PC-3 (cell line): ENCODE measurements at regions not wholly inside any gene's neighbourhood (a gene's known extent, or its start where the extent isn't known, plus 50 kb on each side); places are given as distances from the start of the nearest gene placed in this dataset.
"Not testable (repeated sequence)": the region's sequence is repeated elsewhere in the genome, so short reads cannot be mapped to it uniquely, and the experiment has no call there.

ENCODE experiments used
- ATAC-seq: fragments of 200-7000 bp; cut with Tn5 transposase; 2 replicates; pipeline ENCODE4 v1.9.1; 2020; ENCODE audit warnings: mild to moderate bottlenecking, moderate library complexity
- BruUV-seq: library from RNA; stranded (reverse); fragments of 400-500 nt; replicated peaks from 2 replicates; lab custom pipeline; 2021; lab: Mats Ljungman, UMichigan
- CTCF ChIA-PET: fragments of 300-600 bp; sonication (Branson Sonifier 250); formaldehyde crosslinking; loops from one replicate; lab custom pipeline; 2022; ENCODE audit warnings: antibody characterized with exemption; lab: Charles Lee
- POLR2A ChIA-PET: fragments of 300-600 bp; sonication (Branson Sonifier 250); formaldehyde crosslinking; loops from one replicate; lab custom pipeline; 2022; ENCODE audit warnings: antibody characterized with exemption; ENCODE audit not compliant: unreplicated experiment; lab: Charles Lee
- DNase-seq: peaks from one replicate; pipeline ENCODE4 v3.0.0-alpha.2; 2015
- H2AFZ ChIP-seq: fragments of 300-600 bp; sonication (generic); 2 replicates; pipeline ENCODE4 v1.6.0; 2016; ENCODE audit warnings: antibody characterized with exemption, low read length
- H3F3A ChIP-seq: fragments of 300-600 bp; sonication (generic); one replicate; pipeline ENCODE4 v1.6.0; 2017; ENCODE audit warnings: antibody characterized with exemption, low read length, control low read depth, mild to moderate bottlenecking; ENCODE audit not compliant: unreplicated experiment
- H3K27ac ChIP-seq: fragments of 300-600 bp; sonication (generic); 2 replicates; pipeline ENCODE4 v1.5.1; 2016; ENCODE audit warnings: mild to moderate bottlenecking, low read length
- H3K27me3 ChIP-seq: fragments of 300-600 bp; sonication (generic); 2 replicates; pipeline ENCODE4 v1.6.1; 2016; ENCODE audit warnings: low read length, mixed read lengths
- H3K36me3 ChIP-seq: fragments of 300-600 bp; sonication (generic); 2 replicates; pipeline ENCODE4 v1.6.1; 2016; ENCODE audit warnings: low read depth, mixed run types, low read length, mixed read lengths
- H3K4me1 ChIP-seq: fragments of 300-600 bp; sonication (generic); 2 replicates; pipeline ENCODE4 v1.5.1; 2016; ENCODE audit warnings: low read length; ENCODE audit not compliant: insufficient read depth
- H3K4me2 ChIP-seq: fragments of 300-600 bp; sonication (generic); 2 replicates; pipeline ENCODE4 v1.6.0; 2016; ENCODE audit warnings: low read length
- H3K4me3 ChIP-seq: fragments of 300-600 bp; sonication (generic); 2 replicates; pipeline ENCODE4 v1.5.1; 2016; ENCODE audit warnings: mild to moderate bottlenecking, low read length, mixed read lengths
- H3K79me2 ChIP-seq: fragments of 300-600 bp; sonication (generic); 2 replicates; pipeline ENCODE4 v1.6.1; 2017; ENCODE audit warnings: low read length, mixed read lengths
- H3K9ac ChIP-seq: fragments of 300-600 bp; sonication (generic); 2 replicates; pipeline ENCODE4 v1.6.0; 2016; ENCODE audit warnings: mild to moderate bottlenecking, low read length
- H3K9me2 ChIP-seq: fragments of 300-600 bp; sonication (generic); replicated peaks from 2 replicates; pipeline ENCODE4 v1.6.1; 2016; ENCODE audit warnings: mixed run types, low read length, mixed read lengths
- H3K9me3 ChIP-seq: fragments of 300-600 bp; sonication (generic); 2 replicates; pipeline ENCODE4 v1.6.1; 2016; ENCODE audit warnings: low read length, mixed read lengths
- H4K20me1 ChIP-seq: fragments of 300-600 bp; sonication (generic); 2 replicates; pipeline ENCODE4 v1.6.1; 2016; ENCODE audit warnings: low read length, mixed read lengths
- EZH2 ChIP-seq: fragments of 300-600 bp; sonication (generic); IDR thresholded peaks from one replicate; pipeline ENCODE4 v1.6.1; 2017; ENCODE audit warnings: antibody characterized with exemption, mild to moderate bottlenecking, low read length; ENCODE audit not compliant: unreplicated experiment
- EZH2phosphoT487 ChIP-seq: fragments of 300-600 bp; sonication (generic); IDR thresholded peaks from 2 replicates; pipeline ENCODE4 v1.6.1; 2018; ENCODE audit warnings: mild to moderate bottlenecking, antibody characterized with exemption, low read length, borderline replicate concordance
- intact Hi-C: fragments of 100-400 bp; cut with micrococcal nuclease; formaldehyde crosslinking; loops from 2 replicates; pipeline ENCODE4 v1.9.0; 2023
- TF ChIP-seq, protein P1 (sequence below): fragments of 300-600 bp; sonication (generic); conservative IDR thresholded peaks from 2 replicates; pipeline ENCODE4 v1.5.1; 2017; ENCODE audit warnings: antibody characterized with exemption, low read depth, mild to moderate bottlenecking, low read length

DNA sequence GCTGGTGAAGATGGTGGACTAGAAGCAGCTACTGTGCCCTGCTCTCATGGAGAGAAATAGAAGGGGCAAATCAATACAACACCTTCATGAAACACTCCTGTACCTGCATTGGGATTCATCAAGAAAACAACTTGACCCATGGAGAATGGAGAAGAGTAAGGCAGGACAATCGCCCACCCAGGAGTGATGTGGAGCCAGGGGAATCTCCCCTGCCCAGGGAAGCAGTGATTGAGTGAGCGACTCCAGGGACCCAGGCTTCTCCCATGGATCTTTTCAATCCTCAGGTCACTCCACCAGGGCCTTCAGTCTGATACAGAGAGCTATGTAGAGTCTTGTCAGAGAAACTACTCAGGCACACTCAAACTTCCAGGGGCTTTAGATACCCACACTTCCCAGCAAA is 161.9 kb upstream of the DYRK2 start:
- TF ChIP-seq EZH2phosphoT487 = no peak
- TF ChIP-seq EZH2 = no peak
- TF ChIP-seq, protein P1, sequence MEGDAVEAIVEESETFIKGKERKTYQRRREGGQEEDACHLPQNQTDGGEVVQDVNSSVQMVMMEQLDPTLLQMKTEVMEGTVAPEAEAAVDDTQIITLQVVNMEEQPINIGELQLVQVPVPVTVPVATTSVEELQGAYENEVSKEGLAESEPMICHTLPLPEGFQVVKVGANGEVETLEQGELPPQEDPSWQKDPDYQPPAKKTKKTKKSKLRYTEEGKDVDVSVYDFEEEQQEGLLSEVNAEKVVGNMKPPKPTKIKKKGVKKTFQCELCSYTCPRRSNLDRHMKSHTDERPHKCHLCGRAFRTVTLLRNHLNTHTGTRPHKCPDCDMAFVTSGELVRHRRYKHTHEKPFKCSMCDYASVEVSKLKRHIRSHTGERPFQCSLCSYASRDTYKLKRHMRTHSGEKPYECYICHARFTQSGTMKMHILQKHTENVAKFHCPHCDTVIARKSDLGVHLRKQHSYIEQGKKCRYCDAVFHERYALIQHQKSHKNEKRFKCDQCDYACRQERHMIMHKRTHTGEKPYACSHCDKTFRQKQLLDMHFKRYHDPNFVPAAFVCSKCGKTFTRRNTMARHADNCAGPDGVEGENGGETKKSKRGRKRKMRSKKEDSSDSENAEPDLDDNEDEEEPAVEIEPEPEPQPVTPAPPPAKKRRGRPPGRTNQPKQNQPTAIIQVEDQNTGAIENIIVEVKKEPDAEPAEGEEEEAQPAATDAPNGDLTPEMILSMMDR = no peak
- no peak overlapping the region for H3K4me2 ChIP-seq
- H3K9ac ChIP-seq = no peak overlapping the region
- no TSS peak for BruUV-seq
- no peak overlapping the region for H3K27ac ChIP-seq
- ATAC-seq (no peak), DNase-seq (no peak)
- ChIA-PET CTCF (no interaction called here), POLR2A (no interaction called here)
- H3K9me2 ChIP-seq = no peaks in the 10 kb centered on the region
- H2AFZ ChIP-seq = no peak overlapping the region
- H3K4me3 ChIP-seq = no peak overlapping the region
- no peaks in the 10 kb centered on the region for H4K20me1 ChIP-seq
- peaks cover 36% of the 10 kb centered on the region for H3K4me1 ChIP-seq
- H3K27me3 ChIP-seq = no peaks in the 10 kb centered on the region
- intact Hi-C loops = no loop called here
- no peaks in the 10 kb centered on the region for H3K36me3 ChIP-seq
- no peaks in the 10 kb centered on the region for H3K79me2 ChIP-seq
- H3F3A ChIP-seq = no peaks in the 10 kb centered on the region
- peaks cover 4% of the 10 kb centered on the region; the same call in 1 of the 2 replicates for H3K9me3 ChIP-seq

DNA sequence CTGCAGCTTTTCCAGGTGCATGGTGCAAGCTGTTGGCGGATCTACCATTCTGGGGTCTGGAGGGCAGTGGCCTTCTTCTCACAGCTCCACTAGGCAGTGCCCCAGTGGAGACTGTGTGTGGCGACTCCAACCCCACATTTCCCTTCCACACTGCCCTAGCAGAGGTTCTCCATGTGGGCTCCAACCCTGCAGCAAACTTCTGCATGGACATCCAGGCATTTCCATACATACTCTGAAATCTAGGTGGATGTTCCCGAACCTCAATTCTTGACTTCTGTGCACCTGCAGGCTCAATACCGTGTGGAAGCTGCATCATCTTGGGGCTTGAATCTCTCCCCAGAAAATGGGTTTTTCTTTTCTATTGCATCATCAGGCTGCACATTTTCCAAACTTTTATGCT is 160.2 kb upstream of the DYRK2 start:
- H3K27ac ChIP-seq, H3K79me2 ChIP-seq, H3K36me3 ChIP-seq, POLR2A ChIA-PET, H4K20me1 ChIP-seq, H3F3A ChIP-seq, H3K27me3 ChIP-seq, H3K9me2 ChIP-seq, H3K9me3 ChIP-seq, ATAC-seq, intact Hi-C loops, CTCF ChIA-PET, H3K9ac ChIP-seq, H3K4me3 ChIP-seq, H3K4me2 ChIP-seq, BruUV-seq, H2AFZ ChIP-seq, DNase-seq: not testable (repeated sequence)
- peaks cover 23% of the 10 kb centered on the region for H3K4me1 ChIP-seq

DNA sequence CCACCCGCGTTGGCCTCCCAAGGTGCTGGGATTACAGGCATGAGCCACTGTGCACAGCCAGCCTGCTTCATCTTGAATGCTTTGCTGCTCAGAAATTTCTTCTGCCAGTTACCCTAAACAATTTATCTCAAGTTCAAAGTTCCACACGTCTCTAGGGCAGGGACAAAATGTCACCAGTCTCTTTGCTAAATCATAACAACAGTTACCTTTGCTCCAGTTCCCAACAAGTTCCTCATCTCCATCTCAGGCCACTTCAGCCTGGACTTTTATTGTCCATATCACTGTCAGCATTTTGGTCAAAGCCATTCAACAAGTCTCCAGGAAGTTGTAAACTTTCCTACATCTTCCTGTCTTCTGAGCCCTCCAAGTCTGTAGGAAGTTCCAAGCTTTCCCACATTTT is 159.5 kb upstream of the DYRK2 start:
- Histone ChIP-seq H4K20me1 (no peaks in the 10 kb centered on the region), H3K4me3 (no peak overlapping the region), H3K27ac (no peak overlapping the region), H3F3A (no peaks in the 10 kb centered on the region), H3K9ac (no peak overlapping the region), H3K9me2 (no peaks in the 10 kb centered on the region), H2AFZ (no peak overlapping the region), H3K4me2 (no peak overlapping the region), H3K9me3 (peaks cover 7% of the 10 kb centered on the region; the same call in 1 of the 2 replicates), H3K27me3 (no peaks in the 10 kb centered on the region), H3K36me3 (no peaks in the 10 kb centered on the region), H3K79me2 (no peaks in the 10 kb centered on the region), H3K4me1 (peaks cover 17% of the 10 kb centered on the region)
- DNase-seq (no peak), ATAC-seq (no peak)
- no TSS peak for BruUV-seq
- TF ChIP-seq, protein P1 = no peak
- TF ChIP-seq EZH2phosphoT487 = no peak
- TF ChIP-seq EZH2 = no peak
- ChIA-PET POLR2A (no interaction called here), CTCF (no interaction called here)
- intact Hi-C loops = no loop called here
